HepG2 (cell line): ENCODE measurements at regions not wholly inside any gene's neighbourhood (a gene's known extent, or its start where the extent isn't known, plus 50 kb on each side); places are given as distances from the start of the nearest gene placed in this dataset.
A peak's percentile ranks its signal among the peaks of the same experiment; 100 is the strongest.
"Not testable (repeated sequence)": the region's sequence is repeated elsewhere in the genome, so short reads cannot be mapped to it uniquely, and the experiment has no call there.

ENCODE experiments used
- CTCF ChIP-seq: sonication (generic); formaldehyde crosslinking; IDR thresholded peaks from 2 replicates; pipeline ENCODE4 v1.5.0; 2020; ENCODE audit warnings: mild to moderate bottlenecking, missing genetic modification reagents, moderate library complexity
- EZH2 ChIP-seq: conservative IDR thresholded peaks from 2 replicates; pipeline ENCODE4 v1.6.1; 2012; ENCODE audit warnings: mild to moderate bottlenecking, low read depth, low read length, moderate library complexity
- KLF11 ChIP-seq: IDR thresholded peaks from 2 replicates; pipeline ENCODE4 v1.6.1; 2016; ENCODE audit warnings: missing compliant biosample characterization
- SMARCC2 ChIP-seq: fragments of 450-650 bp; IDR thresholded peaks from 2 replicates; pipeline ENCODE4 v1.6.1; 2017; ENCODE audit warnings: antibody characterized with exemption, mild to moderate bottlenecking

- TF ChIP-seq CTCF (CRISPR knock-in tag): peak; percentile 60
- TF ChIP-seq SMARCC2; KLF11 (CRISPR knock-in tag); EZH2: not testable (repeated sequence)
Observed at GRCh38 chr1:146478125-146478720, 249.4 kb upstream of the NOTCH2NLA start.
